ENCODE measurements at regions not wholly inside any gene's neighbourhood (a gene's known extent, or its start where the extent isn't known, plus 50 kb on each side); places are given as distances from the start of the nearest gene placed in this dataset.
"Not testable (repeated sequence)": the region's sequence is repeated elsewhere in the genome, so short reads cannot be mapped to it uniquely, and the experiment has no call there.

DNA sequence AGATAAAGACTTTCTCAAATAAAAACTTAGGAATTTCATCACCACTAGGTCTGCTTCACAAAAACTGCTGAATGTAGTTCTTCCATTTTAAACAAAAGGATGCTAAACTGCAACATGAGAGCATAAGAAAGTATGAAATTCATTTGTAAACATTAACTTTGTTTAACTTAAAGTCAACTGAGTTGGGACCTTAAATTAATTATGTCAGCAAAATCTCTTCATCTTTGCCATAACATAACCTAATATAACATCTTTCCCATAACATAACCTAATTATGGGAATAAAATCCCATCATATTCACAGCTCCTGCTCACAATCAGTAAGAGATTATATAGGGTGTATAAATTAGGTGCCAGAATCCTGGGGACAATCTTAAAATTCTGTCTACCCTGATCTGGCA is 78.8 kb upstream of the PCSK5 start:
- no peak for DNase-seq
- Histone ChIP-seq H3K4me3 (no peak overlapping the region), H3K9me3 (no peaks in the 10 kb centered on the region), H3K27me3 (no peaks in the 10 kb centered on the region), H3K36me3 (ENCODE audit: low read depth, missing control alignments) (no peaks in the 10 kb centered on the region), H3K4me1 (no peaks in the 10 kb centered on the region), H3K27ac (no peak overlapping the region)
- intact Hi-C loops (cut with DNase I; ENCODE audit: low total_unique reads): no loop called here
- TF ChIP-seq POLR2A (IDR thresholded peaks at IDR 0.05) (no peak), CTCF (IDR thresholded peaks at IDR 0.05) (no peak)

DNA sequence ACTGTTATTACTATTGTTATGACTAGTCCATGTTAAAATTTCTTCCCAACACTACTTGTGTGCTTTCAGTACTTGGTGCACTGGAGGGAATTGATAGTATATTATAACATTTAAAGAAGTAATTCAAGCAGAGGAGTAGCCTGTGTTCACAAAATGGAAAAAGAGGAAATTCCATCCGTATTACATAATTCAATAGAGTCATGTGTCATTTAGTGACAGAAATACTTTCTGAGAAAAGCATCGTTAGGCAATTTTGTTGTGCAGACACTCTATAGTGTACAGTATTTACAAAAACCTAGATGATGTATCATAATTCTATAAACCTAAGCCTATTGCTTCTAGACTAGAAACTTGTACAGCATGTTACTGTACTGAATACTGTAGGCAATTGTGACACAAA is 78.3 kb upstream of the PCSK5 start:
- WGBS, 2 donors: 69 to 80% methylated on average over 2 of the region's 2 CpGs
- no peak overlapping the region for H3K4me3 ChIP-seq
- H3K9me3 ChIP-seq: no peaks in the 10 kb centered on the region
- TF ChIP-seq CTCF (IDR thresholded peaks at IDR 0.05) (no peak), POLR2A (IDR thresholded peaks at IDR 0.05) (no peak)
- H3K27ac ChIP-seq: no peak overlapping the region
- no peak for DNase-seq
- no peaks in the 10 kb centered on the region for H3K4me1 ChIP-seq
- intact Hi-C loops (cut with DNase I; ENCODE audit: low total_unique reads): no loop called here
- no peaks in the 10 kb centered on the region for H3K36me3 ChIP-seq (ENCODE audit: low read depth, missing control alignments)
- no peaks in the 10 kb centered on the region for H3K27me3 ChIP-seq

DNA sequence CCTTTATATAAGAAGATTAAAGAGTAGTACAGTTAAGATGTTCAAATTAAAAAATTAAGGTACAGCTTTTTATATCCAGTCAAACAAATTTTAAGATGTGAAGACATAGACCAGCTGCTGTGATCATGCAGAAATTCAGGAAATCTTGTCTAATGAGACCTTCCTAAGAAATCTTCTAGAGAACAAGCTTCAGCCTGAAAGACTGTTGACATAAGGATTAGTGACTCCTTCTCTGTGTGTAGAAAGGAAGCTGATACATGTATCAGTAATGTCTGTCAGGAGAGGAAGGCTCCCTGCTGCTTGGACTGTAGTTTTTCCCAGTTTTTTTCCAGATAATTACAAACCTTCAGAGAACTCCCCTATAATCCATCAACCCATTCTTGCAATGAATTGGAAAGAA is 75.8 kb upstream of the PCSK5 start:
- intact Hi-C loops (cut with DNase I; ENCODE audit: low total_unique reads): no loop called here
- Histone ChIP-seq H3K36me3 (ENCODE audit: low read depth, missing control alignments) (no peaks in the 10 kb centered on the region), H3K9me3 (no peaks in the 10 kb centered on the region), H3K27me3 (no peaks in the 10 kb centered on the region), H3K4me1 (no peaks in the 10 kb centered on the region), H3K27ac (no peak overlapping the region), H3K4me3 (no peak overlapping the region)
- DNase-seq: no peak
- TF ChIP-seq POLR2A (IDR thresholded peaks at IDR 0.05): no peak

GRCh38 chr9:75820471-75821115 is 69.9 kb upstream of the PCSK5 start:
- H3K27me3 ChIP-seq; intact Hi-C loops (cut with DNase I; ENCODE audit: low total_unique reads); H3K4me3 ChIP-seq; H3K4me1 ChIP-seq; H3K36me3 ChIP-seq (ENCODE audit: low read depth, missing control alignments); H3K9me3 ChIP-seq; H3K27ac ChIP-seq; DNase-seq: not testable (repeated sequence)
- WGBS, 2 donors: 84 to 89% methylated on average over 2 of the region's 2 CpGs

GRCh38 chr9:75823151-75823550 is 67.3 kb upstream of the PCSK5 start:
- intact Hi-C loops (cut with DNase I; ENCODE audit: low total_unique reads): no loop called here
- DNase-seq: no peak
- Histone ChIP-seq H3K4me3 (no peak overlapping the region), H3K27ac (no peak overlapping the region), H3K9me3 (no peaks in the 10 kb centered on the region), H3K27me3 (no peaks in the 10 kb centered on the region), H3K36me3 (ENCODE audit: low read depth, missing control alignments) (no peaks in the 10 kb centered on the region), H3K4me1 (no peaks in the 10 kb centered on the region)
- 57 to 62% methylated on average over 2 of the region's 2 CpGs for WGBS, 2 donors
- TF ChIP-seq POLR2A (IDR thresholded peaks at IDR 0.05) (no peak), CTCF (IDR thresholded peaks at IDR 0.05) (no peak)

DNA sequence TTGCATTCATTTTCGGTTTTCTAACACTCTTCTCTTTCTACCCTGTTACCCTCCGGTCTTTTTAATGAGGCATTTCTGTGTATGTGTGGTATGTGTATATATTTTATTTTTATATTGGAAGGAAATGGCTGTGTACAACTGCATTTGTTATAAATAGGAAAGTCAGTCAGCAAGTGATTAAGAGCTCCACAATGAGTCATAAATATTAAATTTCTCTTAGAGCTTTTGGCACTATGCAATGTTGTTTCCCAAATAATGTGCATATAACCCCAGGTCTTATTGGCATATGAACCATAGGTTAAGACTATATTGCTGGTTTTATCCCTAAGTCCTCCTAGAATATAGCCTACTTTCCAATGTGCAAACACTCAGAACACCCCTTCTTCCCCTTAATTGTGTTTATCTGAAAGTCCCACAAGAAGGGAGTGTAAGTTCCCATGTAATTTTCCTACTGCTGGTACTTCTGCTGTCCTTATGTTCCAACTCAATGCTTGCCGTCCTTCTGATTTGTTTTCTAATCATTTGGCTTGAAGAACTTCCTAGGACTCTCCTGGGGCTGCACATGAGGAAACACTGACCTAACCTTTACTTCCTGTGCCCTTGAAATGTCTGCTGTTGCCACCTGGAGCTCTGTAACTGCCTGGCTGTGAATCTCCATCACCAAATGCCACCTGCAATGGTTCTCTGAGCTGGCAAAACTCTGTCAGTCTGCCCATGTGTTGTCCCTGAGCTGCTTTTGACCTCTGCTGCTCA is 65.5 kb upstream of the PCSK5 start:
- DNase-seq: no peak

More for the DNA sequence above, 65.5 kb upstream of the PCSK5 start:
- no peaks in the 10 kb centered on the region for H3K9me3 ChIP-seq
- no peaks in the 10 kb centered on the region for H3K36me3 ChIP-seq (ENCODE audit: low read depth, missing control alignments)
- H3K27me3 ChIP-seq: no peaks in the 10 kb centered on the region
- intact Hi-C loops (cut with DNase I; ENCODE audit: low total_unique reads): no loop called here
- no peak overlapping the region for H3K4me3 ChIP-seq
- no peaks in the 10 kb centered on the region for H3K4me1 ChIP-seq
- TF ChIP-seq POLR2A (IDR thresholded peaks at IDR 0.05) (no peak), CTCF (IDR thresholded peaks at IDR 0.05) (no peak)
- H3K27ac ChIP-seq: no peak overlapping the region
- WGBS, 2 donors: 64 to 75% methylated on average over 3 of the region's 3 CpGs

Measured in testis (tissue), 2 donors.